Skeletal muscle cell (primary cell): ENCODE measurements at regions not wholly inside any gene's neighbourhood (a gene's known extent, or its start where the extent isn't known, plus 50 kb on each side); places are given as distances from the start of the nearest gene placed in this dataset.
A peak's percentile ranks its signal among the peaks of the same experiment; 100 is the strongest.

Experiments used
- DNase-seq: peaks from one replicate; pipeline ENCODE4 v3.0.0-alpha.2; 2010; ENCODE audit warnings: low read depth
- H3K4me3 ChIP-seq: 2 replicates; pipeline ENCODE4 v1.5.1; 2011; ENCODE audit warnings: low read depth, mild to moderate bottlenecking, control low read depth, low read length, moderate library complexity

- DNase-seq = peak; percentile 10
- no peak overlapping the region for H3K4me3 ChIP-seq
Observed at GRCh38 chr3:132180337-132180791, 136.8 kb upstream of the ACP3 start.

GRCh38 chr3:132183811-132184210 lies 133.4 kb upstream of the ACP3 start:
- no peak overlapping the region for H3K4me3 ChIP-seq
- DNase-seq = no peak

- DNase-seq = no peak
- no peak overlapping the region for H3K4me3 ChIP-seq
Observed at GRCh38 chr3:132187746-132188145, 129.5 kb upstream of the ACP3 start.

- no peak for DNase-seq
- H3K4me3 ChIP-seq = no peak overlapping the region
Observed at GRCh38 chr3:132189601-132190000, 127.6 kb upstream of the ACP3 start.

- no peak overlapping the region for H3K4me3 ChIP-seq
Observed at GRCh38 chr3:132196113-132196512, 121.1 kb upstream of the ACP3 start.

GRCh38 chr3:132198516-132198915 lies 118.7 kb upstream of the ACP3 start:
- no peak for DNase-seq
- no peak overlapping the region for H3K4me3 ChIP-seq

More at GRCh38 chr3:132196113-132196512, 121.1 kb upstream of the ACP3 start:
- DNase-seq = no peak

GRCh38 chr3:132199451-132199850 lies 117.8 kb upstream of the ACP3 start:
- no peak overlapping the region for H3K4me3 ChIP-seq
- no peak for DNase-seq

- DNase-seq = no peak
- no peak overlapping the region for H3K4me3 ChIP-seq
Observed at GRCh38 chr3:132202586-132202985, 114.6 kb upstream of the ACP3 start.

- DNase-seq = no peak
- no peak overlapping the region for H3K4me3 ChIP-seq
Observed at GRCh38 chr3:132203889-132204596, 113.2 kb upstream of the ACP3 start.

- H3K4me3 ChIP-seq = no peak overlapping the region
- no peak for DNase-seq
Observed at GRCh38 chr3:132205609-132206008, 111.6 kb upstream of the ACP3 start.

- no peak for DNase-seq
- H3K4me3 ChIP-seq = no peak overlapping the region
Observed at GRCh38 chr3:132209855-132210254, 107.4 kb upstream of the ACP3 start.

GRCh38 chr3:132210476-132211346 lies 106.5 kb upstream of the ACP3 start:
- H3K4me3 ChIP-seq = no peak overlapping the region
- DNase-seq = no peak

- no peak for DNase-seq
- no peak overlapping the region for H3K4me3 ChIP-seq
Observed at GRCh38 chr3:132211896-132212295, 105.3 kb upstream of the ACP3 start.

GRCh38 chr3:132218817-132219755 lies 98.1 kb upstream of the ACP3 start:
- no peak for DNase-seq
- no peak overlapping the region for H3K4me3 ChIP-seq

- H3K4me3 ChIP-seq = no peak overlapping the region
- DNase-seq = no peak
Observed at GRCh38 chr3:132220986-132221385, 96.2 kb upstream of the ACP3 start.

GRCh38 chr3:132222868-132223538 lies 94.2 kb upstream of the ACP3 start:
- no peak for DNase-seq
- H3K4me3 ChIP-seq = no peak overlapping the region

- H3K4me3 ChIP-seq = no peak overlapping the region
- DNase-seq = no peak
Observed at GRCh38 chr3:132225664-132226063, 91.5 kb upstream of the ACP3 start.

- no peak overlapping the region for H3K4me3 ChIP-seq
- DNase-seq = no peak
Observed at GRCh38 chr3:132228923-132229322, 88.3 kb upstream of the ACP3 start.

- no peak for DNase-seq
Observed at GRCh38 chr3:132229641-132230040, 87.6 kb upstream of the ACP3 start.

More at GRCh38 chr3:132229641-132230040, 87.6 kb upstream of the ACP3 start:
- no peak overlapping the region for H3K4me3 ChIP-seq
